Head of caudate nucleus (tissue), 42 donors: ENCODE measurements at regions not wholly inside any gene's neighbourhood (a gene's known extent, or its start where the extent isn't known, plus 50 kb on each side); places are given as distances from the start of the nearest gene placed in this dataset.
A peak's percentile ranks its signal among the peaks of the same experiment; 100 is the strongest.

Experiments
- DNase-seq, 42 donors: peaks; one replicate each; pipeline versions ENCODE4 v3.0.0 to v3.0.0-alpha.2; 2020 to 2021; ENCODE audit warnings: mixed read lengths in 7 of 42
- intact Hi-C: fragments of 100-400 bp; cut with DNase I; formaldehyde crosslinking; loops from one replicate; pipeline ENCODE4 v1.15.0; 2022

- no peak for DNase-seq
- intact Hi-C loops = no loop called here
Measured at GRCh38 chr14:104369208-104369607, 210.4 kb upstream of the C14orf180 start.

GRCh38 chr14:104370256-104370870, 209.2 kb upstream of the C14orf180 start:
- intact Hi-C loops = no loop called here
- peak in 32 of 42 donors; percentile 2 to 59 (median 38) for DNase-seq

DNA sequence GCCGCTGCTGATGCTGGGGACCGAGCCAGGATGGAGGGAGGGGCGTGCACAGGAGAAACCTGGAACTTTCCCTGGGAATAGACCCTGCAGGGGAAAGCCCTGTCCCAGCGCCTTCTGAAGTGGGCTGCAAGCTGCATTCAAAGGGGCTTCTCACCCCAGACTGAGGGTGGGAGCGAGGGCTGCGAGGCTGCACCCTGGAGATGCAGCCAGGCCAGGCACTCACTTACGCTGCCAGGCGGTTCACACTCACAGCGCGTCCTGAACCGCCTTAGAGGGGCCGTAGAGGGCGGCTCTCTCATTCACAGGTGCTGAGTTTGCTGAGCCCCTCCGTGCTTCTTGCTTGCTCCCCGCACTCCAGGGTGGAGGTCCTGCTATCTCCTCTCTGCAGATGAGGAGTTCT, 208.5 kb upstream of the C14orf180 start:
- DNase-seq = no peak
- intact Hi-C loops = no loop called here

DNA sequence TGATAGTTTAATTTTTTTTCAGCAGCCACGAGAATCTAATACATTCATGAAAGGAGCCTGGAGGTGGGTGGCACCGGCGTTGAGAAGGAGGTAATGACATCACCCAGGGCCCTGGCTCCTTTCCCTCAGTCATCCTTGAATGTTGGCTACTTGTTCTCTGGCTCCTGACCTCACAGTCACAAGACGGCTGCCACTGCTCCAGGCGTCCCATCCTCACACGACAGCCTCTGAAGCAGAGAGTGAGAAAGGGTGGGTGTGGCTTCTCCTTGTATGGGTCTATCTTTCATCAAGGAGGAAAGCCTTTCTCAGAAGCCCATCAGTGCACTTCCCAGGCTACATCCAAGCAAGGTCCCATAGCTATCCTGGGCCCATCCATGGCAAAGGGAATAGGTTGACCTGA, 207.6 kb upstream of the C14orf180 start:
- intact Hi-C loops = no loop called here
- no peak for DNase-seq

DNA sequence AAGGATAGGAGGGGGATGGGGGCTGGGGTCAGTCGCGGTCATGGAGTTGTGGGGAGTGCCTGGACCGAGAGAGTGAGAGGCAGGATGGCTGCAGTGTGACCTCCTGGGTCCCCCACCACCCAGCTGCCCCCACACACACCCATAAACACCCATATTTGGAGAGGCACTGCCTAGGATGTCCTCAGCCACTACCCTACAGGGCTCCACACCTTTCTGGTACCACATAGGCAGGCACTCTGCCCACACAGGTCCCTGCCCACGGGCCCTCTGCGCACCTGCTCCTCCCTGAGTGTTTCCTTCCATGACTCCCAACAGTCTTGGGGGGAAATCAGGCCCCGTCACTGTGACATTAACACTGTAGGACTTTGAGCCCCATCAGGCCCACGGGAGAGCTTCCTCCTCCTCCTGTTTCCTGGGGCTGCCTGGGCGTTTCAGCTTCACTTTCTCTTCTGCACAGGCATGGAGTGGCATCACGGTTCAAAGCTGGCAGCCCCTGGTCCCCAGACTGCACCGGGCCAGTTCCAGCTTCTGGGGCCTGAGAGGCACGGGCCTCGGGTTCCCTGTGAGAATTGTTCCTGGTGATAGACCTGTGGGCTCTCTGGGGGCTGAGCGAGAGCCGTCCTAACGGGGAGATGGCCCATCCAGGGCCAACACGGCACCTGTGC, 207.0 kb upstream of the C14orf180 start:
- intact Hi-C loops = no loop called here
- DNase-seq = no peak

DNA sequence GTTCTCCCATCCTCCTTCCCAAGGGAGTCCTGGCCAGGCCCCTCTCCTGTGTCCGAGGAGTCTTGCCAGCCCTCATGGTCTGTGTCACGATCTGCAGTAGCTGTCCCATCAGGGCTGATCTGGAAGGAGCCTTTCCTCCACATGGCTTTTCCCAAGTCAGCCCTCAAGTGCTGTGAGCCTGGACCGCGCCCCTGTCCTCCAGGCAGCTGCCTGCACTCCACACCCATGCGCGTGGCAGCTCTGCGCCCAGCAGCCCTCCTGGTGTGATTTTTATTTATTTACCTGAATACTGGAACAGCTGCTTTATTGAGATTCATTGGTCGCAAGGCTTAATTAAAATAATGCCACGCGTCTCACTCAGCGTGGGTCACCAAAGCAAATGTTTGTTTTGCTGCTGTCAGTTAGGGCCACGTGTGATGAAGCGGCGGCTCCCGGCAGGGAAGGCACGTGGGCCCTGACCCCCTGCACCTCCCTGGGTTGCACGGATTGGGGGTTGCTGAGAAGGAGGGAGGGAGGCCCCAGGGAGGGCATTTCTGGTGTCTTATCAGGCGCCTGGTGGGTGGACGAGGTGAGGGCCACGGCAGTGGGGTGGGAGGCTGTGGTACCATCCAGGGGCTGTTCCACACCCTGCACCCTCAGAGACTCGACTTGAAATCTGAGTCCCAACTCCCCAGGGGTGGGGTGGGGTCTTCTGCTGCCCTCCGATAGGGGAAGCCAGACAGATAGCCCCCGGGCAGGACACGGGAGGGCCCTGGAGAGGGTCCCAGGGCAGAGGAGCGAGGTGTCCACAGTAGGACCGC, 206.3 kb upstream of the C14orf180 start:
- DNase-seq = no peak
- intact Hi-C loops = no loop called here

- intact Hi-C loops = no loop called here
- DNase-seq = no peak
Measured at GRCh38 chr14:104373855-104374717, 205.5 kb upstream of the C14orf180 start.

DNA sequence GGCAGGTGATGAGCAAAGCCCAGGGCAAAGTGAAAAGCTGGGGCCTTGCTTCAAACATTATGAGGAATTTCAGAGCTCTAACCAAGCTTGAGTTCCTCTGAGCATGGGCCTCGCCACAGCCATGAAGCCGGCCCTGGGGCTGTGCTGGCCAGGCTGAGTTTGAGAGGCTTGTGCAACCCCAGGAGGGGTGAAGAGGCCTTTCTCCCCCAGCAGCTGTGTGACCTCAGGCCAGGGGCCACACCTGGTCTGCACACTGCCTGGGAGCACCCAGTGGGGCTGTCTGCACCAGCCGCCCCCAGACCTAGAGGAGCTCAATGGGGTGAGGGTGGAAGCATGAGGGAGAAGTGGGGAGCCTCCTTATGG, 204.9 kb upstream of the C14orf180 start:
- no peak for DNase-seq
- intact Hi-C loops = no loop called here

- intact Hi-C loops = no loop called here
- DNase-seq = no peak
Measured at GRCh38 chr14:104375551-104376201, 203.9 kb upstream of the C14orf180 start.

- intact Hi-C loops = no loop called here
- no peak for DNase-seq
Measured at GRCh38 chr14:104376202-104377140, 203.1 kb upstream of the C14orf180 start.

- no peak for DNase-seq
- intact Hi-C loops = no loop called here
Measured at GRCh38 chr14:104377256-104377655, 202.3 kb upstream of the C14orf180 start.

DNA sequence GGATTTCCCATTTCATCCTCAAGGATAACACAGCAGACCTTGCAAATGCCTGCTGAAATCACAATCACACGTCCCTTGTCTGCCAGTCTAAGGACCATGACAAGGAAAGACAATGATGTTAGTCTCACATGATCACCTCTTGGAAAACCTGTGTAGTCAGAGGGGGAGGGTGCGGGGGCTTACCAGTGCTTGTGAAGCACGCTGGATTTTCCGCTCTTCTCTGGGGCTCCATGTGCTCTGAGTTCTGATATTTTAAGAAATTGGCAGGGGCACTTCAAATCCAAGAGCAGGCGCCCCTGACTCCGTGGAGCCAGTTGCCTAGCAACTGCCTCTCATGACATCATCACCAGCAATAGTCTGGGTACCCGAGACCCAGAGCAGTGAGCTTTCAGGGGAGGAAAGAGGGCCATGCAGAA, 200.9 kb upstream of the C14orf180 start:
- intact Hi-C loops = no loop called here
- no peak for DNase-seq

- intact Hi-C loops = no loop called here
- DNase-seq = peak in 1 of 42 donors; percentile 1
Measured at GRCh38 chr14:104382361-104383087, 197.0 kb upstream of the C14orf180 start.

- intact Hi-C loops = no loop called here
- DNase-seq = peak in 4 of 42 donors; percentile 3 to 24 (median 4)
Measured at GRCh38 chr14:104383088-104383995, 196.2 kb upstream of the C14orf180 start.

GRCh38 chr14:104383996-104384775, 195.4 kb upstream of the C14orf180 start:
- peak in 5 of 42 donors; percentile 4 to 36 (median 6) for DNase-seq
- intact Hi-C loops = no loop called here

- peak in 3 of 42 donors; percentile 1 to 20 (median 10) for DNase-seq
- intact Hi-C loops = no loop called here
Measured at GRCh38 chr14:104384776-104385071, 194.8 kb upstream of the C14orf180 start.
